GM23248 (cell line): ENCODE measurements at regions not wholly inside any gene's neighbourhood (a gene's known extent, or its start where the extent isn't known, plus 50 kb on each side); places are given as distances from the start of the nearest gene placed in this dataset.
A peak's percentile ranks its signal among the peaks of the same experiment; 100 is the strongest.

ENCODE experiments used
- DNase-seq: peaks from one replicate; pipeline ENCODE4 v3.0.0-alpha.2; 2015
- H2AFZ ChIP-seq: fragments of 200-600 bp; sonication (generic); 2 replicates; pipeline ENCODE4 v1.6.1; 2016; ENCODE audit warnings: antibody characterized with exemption
- H3F3A ChIP-seq: fragments of 200-600 bp; sonication (generic); 2 replicates; pipeline ENCODE4 v1.6.1; 2016; ENCODE audit warnings: mild to moderate bottlenecking, antibody characterized with exemption, mixed run types; ENCODE audit not compliant: insufficient read depth
- H3K27ac ChIP-seq: fragments of 200-600 bp; sonication (generic); 2 replicates; pipeline ENCODE4 v1.5.1; 2016; ENCODE audit warnings: mild to moderate bottlenecking
- H3K27me3 ChIP-seq: fragments of 200-600 bp; sonication (generic); replicated peaks from 2 replicates; pipeline ENCODE4 v1.6.1; 2016; ENCODE audit warnings: mild to moderate bottlenecking; ENCODE audit not compliant: insufficient read depth
- H3K36me3 ChIP-seq: fragments of 200-600 bp; sonication (generic); 2 replicates; pipeline ENCODE4 v1.6.1; 2016; ENCODE audit warnings: low read depth, mild to moderate bottlenecking
- H3K4me1 ChIP-seq: fragments of 200-600 bp; sonication (generic); 2 replicates; pipeline ENCODE4 v1.6.1; 2016; ENCODE audit warnings: mild to moderate bottlenecking; ENCODE audit not compliant: insufficient read depth
- H3K4me2 ChIP-seq: fragments of 200-600 bp; sonication (generic); one replicate; pipeline ENCODE4 v1.6.1; 2016; ENCODE audit warnings: mild to moderate bottlenecking; ENCODE audit not compliant: unreplicated experiment
- H3K4me3 ChIP-seq: fragments of 200-600 bp; sonication (generic); 2 replicates; pipeline ENCODE4 v1.5.1; 2016; ENCODE audit warnings: mild to moderate bottlenecking
- H3K79me2 ChIP-seq: fragments of 200-600 bp; sonication (generic); 2 replicates; pipeline ENCODE4 v1.6.1; 2016; ENCODE audit warnings: mild to moderate bottlenecking; ENCODE audit not compliant: insufficient read depth
- H3K9ac ChIP-seq: fragments of 200-600 bp; sonication (generic); 2 replicates; pipeline ENCODE4 v1.6.1; 2016; ENCODE audit warnings: mild to moderate bottlenecking
- H3K9me2 ChIP-seq: fragments of 200-600 bp; sonication (generic); 2 replicates; pipeline ENCODE4 v1.6.1; 2016; ENCODE audit warnings: mixed run types, mild to moderate bottlenecking, moderate library complexity; ENCODE audit not compliant: insufficient read depth
- H3K9me3 ChIP-seq: fragments of 200-600 bp; sonication (generic); one replicate; pipeline ENCODE4 v1.6.1; 2017; ENCODE audit warnings: low read depth
- H4K20me1 ChIP-seq: fragments of 200-600 bp; sonication (generic); 2 replicates; pipeline ENCODE4 v1.6.0; 2016; ENCODE audit not compliant: insufficient read depth
- EZH2 ChIP-seq: fragments of 200-600 bp; sonication (generic); IDR thresholded peaks from 2 replicates; pipeline ENCODE4 v1.6.1; 2018; ENCODE audit warnings: antibody characterized with exemption, mild to moderate bottlenecking; ENCODE audit not compliant: insufficient read depth, poor library complexity, severe bottlenecking
- EZH2phosphoT487 ChIP-seq: fragments of 200-600 bp; sonication (generic); IDR thresholded peaks from 2 replicates; pipeline ENCODE4 v1.6.1; 2018; ENCODE audit warnings: antibody characterized with exemption, moderate library complexity, mild to moderate bottlenecking, low read depth; ENCODE audit not compliant: insufficient read depth
- WGBS, 2 experiments: methylation state at CpG; one replicate each; pipeline ENCODE4 v1.1.6; 2015 to 2017; ENCODE audit warnings: low lambda C conversion rate in 2 of 2, low coverage in 1 of 2; ENCODE audit errors: missing lambda C conversion rate in 2 of 2; 5-methylcytosine and 5-hydroxymethylcytosine counted together
- in situ Hi-C: fragments of 300-500 bp; cut with MboI; formaldehyde crosslinking; loops from 2 replicates; pipeline ENCODE4 v1.15.0; 2020

DNA sequence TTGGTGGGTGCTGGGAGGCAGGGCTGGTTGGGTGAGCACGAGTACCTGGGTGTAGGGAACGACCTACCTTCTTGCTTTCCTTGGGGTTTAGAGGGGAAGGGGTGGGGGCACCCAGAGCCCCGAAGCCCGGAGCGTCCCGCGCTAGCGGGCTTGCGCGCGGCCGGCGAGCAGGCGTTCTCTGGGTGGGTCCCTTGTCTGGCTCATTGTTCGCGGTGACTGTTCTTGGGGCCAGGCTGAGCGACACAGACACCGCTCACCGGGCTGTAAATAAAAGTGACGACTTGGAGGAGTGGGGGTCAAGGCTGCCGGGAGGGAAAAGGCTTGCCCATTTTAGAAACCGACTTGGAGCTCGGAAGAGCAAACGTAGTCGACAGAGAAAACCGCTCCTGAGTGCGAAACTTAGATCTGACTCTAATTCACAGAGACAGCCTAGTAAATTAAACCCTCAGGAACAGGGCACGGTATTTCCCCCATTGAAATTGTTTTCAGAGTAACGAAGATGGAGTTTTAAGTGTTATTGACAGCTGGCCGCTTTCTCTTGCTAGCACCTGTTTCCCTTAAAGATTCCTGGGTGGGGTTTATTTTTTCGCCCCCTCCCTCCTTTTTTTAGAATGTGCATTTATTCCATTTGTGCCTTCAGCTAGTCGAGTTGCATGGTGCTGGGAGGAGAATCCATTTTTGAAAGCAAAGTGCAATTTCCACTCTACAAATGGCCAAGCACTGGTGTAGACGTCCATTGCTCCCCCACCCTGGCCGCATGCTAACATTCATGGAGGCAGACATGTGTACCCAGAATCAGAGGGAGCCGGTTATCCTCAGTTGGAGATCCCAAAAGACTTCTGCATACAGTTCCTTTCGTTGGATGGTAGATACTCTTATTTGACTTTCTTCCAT lies 532.1 kb upstream of the SEMA6D start:
- H2AFZ ChIP-seq = peak overlapping the region; percentile 65
- H3K9me2 ChIP-seq = no peaks in the 10 kb centered on the region
- no peaks in the 10 kb centered on the region for H3K36me3 ChIP-seq
- in situ Hi-C loops = loop anchor here (25.0 kb wide), 1 partner anchor 1077 kb away; no protein-coding TSS in a partner anchor
- H3K27ac ChIP-seq = no peak overlapping the region
- peaks cover 54% of the 10 kb centered on the region for H3K27me3 ChIP-seq
- H3K9me3 ChIP-seq = no peaks in the 10 kb centered on the region
- no peaks in the 10 kb centered on the region for H3K4me1 ChIP-seq
- peak overlapping the region; percentile 68 for H3K4me2 ChIP-seq
- H3K4me3 ChIP-seq = peak overlapping the region; percentile 60
- no peaks in the 10 kb centered on the region for H3F3A ChIP-seq
- 13% methylated on average over 36 of the region's 36 CpGs for WGBS, 2 experiments
- no peak for TF ChIP-seq EZH2phosphoT487
- TF ChIP-seq EZH2 = peak; percentile 70
- no peak for DNase-seq
- no peaks in the 10 kb centered on the region for H3K79me2 ChIP-seq
- no peaks in the 10 kb centered on the region for H4K20me1 ChIP-seq
- H3K9ac ChIP-seq = no peak overlapping the region

DNA sequence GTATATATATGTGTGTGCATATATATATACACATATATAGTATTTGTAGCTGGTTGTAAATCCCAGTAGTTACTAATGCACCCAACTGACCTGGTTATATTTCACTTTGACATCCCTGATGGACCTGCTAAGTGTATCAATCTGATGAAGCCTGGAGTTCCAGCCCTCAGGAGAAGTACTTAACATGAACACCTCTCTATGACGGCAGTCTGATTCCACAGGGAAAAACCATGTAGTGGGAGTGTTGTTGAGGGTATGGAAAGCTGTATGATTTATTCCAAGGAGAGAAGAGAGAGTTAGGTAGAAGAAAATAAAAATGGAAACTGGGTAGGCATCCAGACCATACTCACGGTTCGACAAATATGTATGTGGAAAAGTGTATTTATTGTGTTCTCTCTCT lies 531.2 kb upstream of the SEMA6D start:
- Histone ChIP-seq H3K79me2 (no peaks in the 10 kb centered on the region), H3K4me3 (no peak overlapping the region), H2AFZ (no peak overlapping the region), H3K9ac (no peak overlapping the region), H3F3A (no peaks in the 10 kb centered on the region), H3K9me2 (no peaks in the 10 kb centered on the region), H3K36me3 (no peaks in the 10 kb centered on the region), H3K27ac (no peak overlapping the region), H4K20me1 (no peaks in the 10 kb centered on the region), H3K4me1 (no peaks in the 10 kb centered on the region), H3K27me3 (peaks cover 55% of the 10 kb centered on the region), H3K9me3 (no peaks in the 10 kb centered on the region), H3K4me2 (no peak overlapping the region)
- in situ Hi-C loops = loop anchor here (25.0 kb wide), 1 partner anchor 1076 kb away; no protein-coding TSS in a partner anchor
- WGBS, 2 experiments = 80 to 95% methylated on average over 3 of the region's 3 CpGs
- DNase-seq = no peak
- TF ChIP-seq EZH2phosphoT487 (no peak), EZH2 (no peak)

DNA sequence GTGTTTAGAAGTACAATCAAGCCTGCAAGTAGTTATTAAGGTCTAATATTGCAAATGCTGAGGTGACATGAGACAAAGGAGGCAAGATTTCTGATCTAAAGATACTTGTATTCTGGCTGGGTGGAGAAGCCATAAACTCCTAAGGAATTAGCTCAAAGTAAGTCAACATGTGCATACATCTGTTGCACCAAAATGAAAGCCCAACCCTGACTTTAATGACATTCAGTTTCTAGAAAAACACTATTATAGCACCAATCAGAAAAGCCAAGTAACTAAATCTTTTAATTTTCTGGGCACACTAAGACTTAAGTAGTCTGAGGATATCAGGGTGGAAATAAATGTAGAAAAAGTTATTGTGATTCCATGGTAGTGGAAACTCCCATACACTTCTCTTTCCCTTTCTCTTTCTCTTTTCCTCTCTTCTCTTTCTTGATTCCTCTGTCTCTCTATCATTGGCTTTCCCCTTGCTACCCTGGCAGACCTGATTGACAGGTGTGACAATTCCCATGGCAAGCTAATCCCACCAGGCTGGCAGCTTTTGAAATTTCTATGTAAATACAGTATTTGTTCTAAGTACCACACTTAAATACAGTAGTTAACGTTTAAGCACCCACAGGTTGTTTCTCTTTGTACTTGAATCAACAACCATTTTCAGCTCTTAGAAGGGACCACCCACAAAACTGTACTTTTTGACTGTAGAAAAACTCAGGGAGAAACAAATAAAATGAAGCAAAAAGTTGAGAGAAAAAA lies 528.4 kb upstream of the SEMA6D start:
- no peak overlapping the region for H3K4me3 ChIP-seq
- no peaks in the 10 kb centered on the region for H3K9me2 ChIP-seq
- peaks cover 38% of the 10 kb centered on the region for H3K27me3 ChIP-seq
- WGBS, 2 experiments = 29 to 32% methylated on average over 1 of the region's 1 CpG
- no peaks in the 10 kb centered on the region for H3F3A ChIP-seq
- no peak overlapping the region for H2AFZ ChIP-seq
- H4K20me1 ChIP-seq = no peaks in the 10 kb centered on the region
- H3K9ac ChIP-seq = no peak overlapping the region
- TF ChIP-seq EZH2phosphoT487 (no peak), EZH2 (no peak)
- in situ Hi-C loops = loop anchor here (25.0 kb wide), 1 partner anchor 1073 kb away; no protein-coding TSS in a partner anchor
- H3K27ac ChIP-seq = no peak overlapping the region
- H3K36me3 ChIP-seq = no peaks in the 10 kb centered on the region
- H3K4me1 ChIP-seq = no peaks in the 10 kb centered on the region
- no peaks in the 10 kb centered on the region for H3K79me2 ChIP-seq
- no peak for DNase-seq
- no peaks in the 10 kb centered on the region for H3K9me3 ChIP-seq
- H3K4me2 ChIP-seq = no peak overlapping the region

DNA sequence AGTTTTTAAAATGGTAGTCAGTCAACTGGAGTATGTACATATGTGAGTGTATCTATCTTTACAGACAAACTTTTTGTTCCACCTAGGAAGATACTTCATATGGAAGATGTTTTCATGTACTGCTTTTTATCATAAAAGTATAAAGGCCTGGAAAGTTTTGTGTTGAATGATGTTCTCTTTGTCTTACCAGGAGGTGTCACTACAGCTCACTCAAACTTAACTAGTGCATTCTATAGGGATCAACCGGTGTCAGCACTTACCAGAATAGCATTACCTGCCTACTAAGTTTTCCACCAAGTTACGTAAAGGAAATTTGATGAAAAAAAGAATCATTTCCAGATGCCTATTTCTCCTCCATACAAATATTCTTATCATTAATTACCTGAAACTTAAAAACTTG lies 522.6 kb upstream of the SEMA6D start:
- peak; percentile 39 for DNase-seq

More for the DNA sequence above, 522.6 kb upstream of the SEMA6D start:
- H3F3A ChIP-seq = no peaks in the 10 kb centered on the region
- 0 out of 2 replicates have a peak, but pooled peaks cover 5% of the 10 kb centered on the region for H3K27me3 ChIP-seq
- no peaks in the 10 kb centered on the region for H3K79me2 ChIP-seq
- no peak overlapping the region for H3K4me2 ChIP-seq
- H3K9me2 ChIP-seq = no peaks in the 10 kb centered on the region
- no peaks in the 10 kb centered on the region for H3K4me1 ChIP-seq
- 17 to 31% methylated on average over 2 of the region's 2 CpGs for WGBS, 2 experiments
- H3K27ac ChIP-seq = no peak overlapping the region
- no peak overlapping the region for H2AFZ ChIP-seq
- H3K9me3 ChIP-seq = no peaks in the 10 kb centered on the region
- no peaks in the 10 kb centered on the region for H3K36me3 ChIP-seq
- H3K9ac ChIP-seq = no peak overlapping the region
- no peak overlapping the region for H3K4me3 ChIP-seq
- TF ChIP-seq EZH2 = no peak
- no peak for TF ChIP-seq EZH2phosphoT487
- in situ Hi-C loops = loop anchor here (10.0 to 25.0 kb wide), 2 partner anchors 780 to 1068 kb away; no protein-coding TSS in a partner anchor
- no peaks in the 10 kb centered on the region for H4K20me1 ChIP-seq
